ENCODE measurements at regions not wholly inside any gene's neighbourhood (a gene's known extent, or its start where the extent isn't known, plus 50 kb on each side); places are given as distances from the start of the nearest gene placed in this dataset.

DNA sequence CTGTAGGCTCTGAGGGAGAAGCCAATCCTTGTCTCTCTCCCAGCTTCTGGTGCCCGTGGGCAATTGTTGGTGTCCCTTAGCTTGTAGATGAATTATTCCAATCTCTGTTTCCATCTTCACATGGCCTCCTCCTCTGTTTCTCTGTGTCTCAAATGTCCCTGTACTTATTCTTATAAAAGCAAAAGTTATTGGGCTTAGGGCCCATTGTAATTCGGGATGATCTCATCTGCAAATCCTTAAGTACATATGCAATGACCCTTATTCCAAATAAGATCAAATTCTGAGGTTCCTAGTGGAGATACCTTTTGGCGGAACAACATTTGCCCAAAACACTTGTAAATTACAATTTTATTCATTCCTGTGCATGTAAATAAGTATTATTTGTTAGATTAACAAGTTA, 147.4 kb upstream of the EPHA3 start:
- Histone ChIP-seq H4K20me1 (replicated peaks in 1 of 2; ENCODE audit: control insufficient read depth in 1 of 2, insufficient read depth in 2 of 2, low read length in 2 of 2) (no peaks in the 10 kb centered on the region), H3K9me3 (ENCODE audit: insufficient read depth in 2 of 2, low read depth in 1 of 2, low read length in 1 of 2) (no peaks in the 10 kb centered on the region), H3K4me1 (replicated peaks in 1 of 4; ENCODE audit: control insufficient read depth in 3 of 4, insufficient read depth in 4 of 4, low read length in 3 of 4) (no peaks in the 10 kb centered on the region), H2BK15ac (ENCODE audit: low read length) (no peak overlapping the region), H2BK12ac (ENCODE audit: low read depth, low read length) (no peak overlapping the region), H3K4me3 (ENCODE audit: extremely low read depth in 1 of 4, insufficient read depth in 2 of 4, low read depth in 3 of 4, low read length in 4 of 4) (no peak overlapping the region), H3K27ac (ENCODE audit: low read depth, low read length) (no peak overlapping the region), H2BK20ac (ENCODE audit: low read length) (no peak overlapping the region), H3K79me2 (ENCODE audit: control insufficient read depth in 1 of 2, insufficient read depth in 2 of 2, low read length in 2 of 2) (no peaks in the 10 kb centered on the region), H3K36me3 (ENCODE audit: control insufficient read depth in 2 of 4, insufficient read depth in 4 of 4, low read length in 3 of 4) (no peaks in the 10 kb centered on the region), H3K4me2 (ENCODE audit: insufficient read depth in 1 of 2, low read depth in 2 of 2, low read length in 2 of 2) (no peak overlapping the region), H2BK5ac (ENCODE audit: low read depth, low read length) (no peak overlapping the region), H3K27me3 (replicated peaks in 1 of 4; ENCODE audit: control insufficient read depth in 3 of 4, extremely low read depth in 1 of 4, insufficient read depth in 3 of 4, low read length in 3 of 4) (no peaks in the 10 kb centered on the region), H3K23me2 (ENCODE audit: low read depth, low read length) (no peaks in the 10 kb centered on the region), H3K23ac (ENCODE audit: insufficient read length) (no peak overlapping the region), H3K18ac (ENCODE audit: extremely low read depth, low read length) (no peak overlapping the region), H3K79me1 (ENCODE audit: low read depth, low read length) (no peaks in the 10 kb centered on the region), H4K91ac (replicated peaks; ENCODE audit: insufficient read length, low read length) (no peak overlapping the region), H3K56ac (replicated peaks; ENCODE audit: insufficient read length, low read depth, low read length) (no peak overlapping the region), H2AK5ac (ENCODE audit: low read depth, low read length) (no peak overlapping the region), H3K4ac (replicated peaks; ENCODE audit: insufficient read length, low read depth, low read length) (no peak overlapping the region), H3K9ac (replicated peaks in 1 of 4; ENCODE audit: extremely low read depth in 1 of 4, low read depth in 3 of 4, low read length in 3 of 4) (no peak overlapping the region), H3K14ac (ENCODE audit: insufficient read length) (no peak overlapping the region), H2BK120ac (replicated peaks; ENCODE audit: low read depth, low read length) (no peak overlapping the region), H2AFZ (ENCODE audit: low read length) (no peak overlapping the region), H4K8ac (ENCODE audit: extremely low read depth, insufficient read depth, low read length) (no peak overlapping the region), H4K5ac (ENCODE audit: insufficient read length, low read depth, low read length) (no peak overlapping the region)
- FAIRE-seq, result no peak
- WGBS, 2 experiments (ENCODE audit: extremely low coverage in 1 of 2, insufficient coverage in 1 of 2, insufficient read length in 1 of 2, insufficient replicate concordance in 2 of 2, low coverage in 1 of 2, low lambda C conversion rate in 2 of 2, missing lambda C conversion rate in 1 of 2), result 90% methylated on average over 3 of the region's 3 CpGs; no CpG with 5 or more reads in 1 of the 2 experiments
- DNase-seq (ENCODE audit: low read depth in 1 of 2, low spot score in 2 of 2), result no peak
- ChIA-PET CTCF (ENCODE audit: partially characterized antibody) (interaction anchor here (0.6 to 1.0 kb wide), 2 partner anchors 14 to 18 kb away, joined by 3 read pairs; no protein-coding TSS in a partner anchor), POLR2A (ENCODE audit: partially characterized antibody) (no interaction called here)
- TF ChIP-seq NANOG (IDR thresholded peaks at IDR 0.05; ENCODE audit: insufficient read depth, low read depth, low read length, poor library complexity, severe bottlenecking), result no peak

Data from H1 (cell line).